ENCODE measurements at regions not wholly inside any gene's neighbourhood (a gene's known extent, or its start where the extent isn't known, plus 50 kb on each side); places are given as distances from the start of the nearest gene placed in this dataset.

DNA sequence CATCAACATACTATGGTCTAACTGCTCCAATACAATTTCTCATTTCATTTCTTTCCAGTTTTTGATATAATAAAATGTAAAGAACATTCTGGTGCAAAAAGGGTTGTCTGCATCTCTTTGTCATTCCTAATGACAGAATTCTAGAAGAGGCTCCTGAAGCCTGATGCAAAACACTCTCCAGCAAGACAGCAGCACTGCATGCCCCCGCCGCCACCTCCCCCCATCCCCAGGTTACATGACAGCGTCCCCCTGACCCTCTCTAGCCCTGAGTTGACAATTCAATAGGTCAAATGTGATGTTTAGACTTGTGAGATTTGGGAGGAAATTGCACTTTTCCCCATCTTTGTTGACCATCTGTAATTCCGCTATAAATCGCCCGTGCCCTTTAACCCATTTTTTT is 64.6 kb upstream of the C1orf21 start:
- DNase-seq (ENCODE audit: low spot score), result no peak

DNA sequence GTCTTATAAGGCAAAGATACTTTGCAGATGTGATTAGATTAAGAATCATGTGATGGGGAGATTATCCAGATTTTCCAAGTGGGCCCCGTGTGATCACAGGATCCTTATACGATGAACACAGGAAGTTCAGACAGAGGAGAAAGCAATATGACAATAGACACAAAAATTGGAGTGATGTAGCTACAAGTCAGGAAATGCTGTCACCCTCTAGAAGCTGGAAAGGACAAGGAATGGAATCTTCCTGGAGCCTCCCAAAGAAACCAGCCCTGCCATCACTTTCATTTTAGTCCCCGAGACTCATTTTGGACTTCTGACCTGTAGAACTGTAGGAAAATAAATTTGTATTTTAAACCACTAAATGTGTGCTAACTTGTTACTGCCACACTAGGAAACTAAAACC is 61.9 kb upstream of the C1orf21 start:
- DNase-seq (ENCODE audit: low spot score), result no peak

DNA sequence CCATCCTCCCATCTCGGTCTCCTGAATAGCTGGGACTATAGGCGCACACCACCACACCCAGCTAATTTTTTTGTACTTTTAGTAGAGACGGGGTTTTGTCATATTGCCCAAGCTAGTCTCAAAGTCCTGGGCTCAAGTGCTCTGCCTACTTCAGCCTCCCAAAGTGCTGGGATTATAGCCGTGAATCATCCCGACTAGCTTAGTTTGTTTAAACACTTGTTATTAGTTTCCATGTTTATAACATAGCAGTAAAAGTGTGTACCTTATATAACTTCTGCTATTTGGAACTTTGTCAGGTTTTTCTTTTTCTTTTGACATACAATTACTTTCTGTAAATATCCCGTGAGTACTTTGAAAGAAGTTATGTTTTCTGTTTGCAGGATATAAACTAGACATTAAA is 60.6 kb upstream of the C1orf21 start:
- no peak for DNase-seq (ENCODE audit: low spot score)

DNA sequence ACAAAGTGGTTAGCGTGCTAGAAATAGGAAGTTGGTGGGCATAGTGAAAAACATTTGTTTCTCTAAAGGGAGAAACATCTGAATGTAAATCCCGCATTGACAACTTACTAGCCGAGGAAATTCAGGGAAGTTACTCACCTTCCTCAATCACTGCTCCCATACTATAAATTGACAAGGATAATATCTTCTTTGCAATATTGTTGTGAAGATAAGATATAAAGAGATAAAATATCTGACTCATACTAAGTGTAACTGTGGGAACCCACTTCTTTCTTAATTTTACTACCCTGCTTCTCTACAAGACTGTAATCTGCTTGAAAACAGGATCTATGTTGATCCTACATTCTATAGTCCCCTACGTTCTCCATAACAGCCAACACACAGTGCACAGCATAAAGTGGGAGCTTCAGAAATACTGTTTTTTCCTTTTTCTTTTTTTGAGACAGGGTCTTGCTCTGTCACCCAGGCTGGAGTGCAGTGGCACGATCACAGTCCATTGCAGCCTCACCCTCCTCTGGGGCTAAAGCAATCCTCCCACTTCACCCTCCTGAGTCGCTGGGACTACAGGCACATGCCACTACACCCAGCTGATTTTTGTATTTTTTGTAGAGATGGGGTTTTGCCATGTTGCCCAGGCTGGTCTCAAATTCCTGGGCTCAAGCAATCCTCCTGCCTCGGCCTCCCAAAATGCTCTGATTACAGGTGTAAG is 57.4 kb upstream of the C1orf21 start:
- no peak for DNase-seq (ENCODE audit: low spot score)

DNA sequence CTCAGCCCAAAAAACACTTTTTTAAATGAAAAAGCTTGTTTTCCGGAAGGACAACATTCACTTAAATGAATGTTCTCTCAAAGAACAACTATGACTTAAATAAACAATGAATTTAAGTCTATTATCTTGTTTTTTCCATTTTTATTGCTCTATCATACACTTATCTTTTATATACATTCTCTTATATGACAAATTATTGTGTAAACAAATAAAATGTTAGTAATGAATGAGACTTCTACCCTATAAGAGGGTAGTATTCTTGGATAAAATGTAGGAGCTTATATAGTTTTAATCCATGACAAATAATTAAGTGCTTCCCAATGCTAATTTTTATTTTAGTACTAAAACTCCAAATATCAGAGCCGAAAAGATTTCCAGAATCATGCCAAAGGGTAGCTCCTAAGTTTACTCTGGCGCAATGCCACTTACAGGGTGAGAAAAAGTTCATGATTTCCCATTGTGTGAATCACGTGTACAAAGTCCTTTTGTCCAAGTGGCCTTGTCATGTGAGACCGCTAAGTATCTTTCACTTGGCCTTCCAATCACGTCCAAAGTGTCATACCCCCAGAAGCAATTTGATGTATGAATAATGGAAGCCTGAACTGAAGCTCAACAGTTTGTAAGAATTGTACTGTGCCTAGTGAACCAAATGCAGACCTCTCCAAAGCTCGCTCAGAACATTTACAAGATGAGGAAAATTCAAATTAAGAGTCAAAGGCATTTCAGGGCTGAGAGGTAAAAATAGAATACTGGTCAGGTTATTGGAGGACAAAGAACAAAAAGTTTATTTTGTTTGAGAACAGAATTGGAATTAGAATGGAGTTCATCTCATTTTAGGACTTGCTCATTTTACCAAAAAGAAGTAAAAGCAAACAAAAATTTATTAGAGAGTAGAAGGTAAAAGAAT is 56.6 kb upstream of the C1orf21 start:
- DNase-seq (ENCODE audit: low spot score), result peak; percentile 31

DNA sequence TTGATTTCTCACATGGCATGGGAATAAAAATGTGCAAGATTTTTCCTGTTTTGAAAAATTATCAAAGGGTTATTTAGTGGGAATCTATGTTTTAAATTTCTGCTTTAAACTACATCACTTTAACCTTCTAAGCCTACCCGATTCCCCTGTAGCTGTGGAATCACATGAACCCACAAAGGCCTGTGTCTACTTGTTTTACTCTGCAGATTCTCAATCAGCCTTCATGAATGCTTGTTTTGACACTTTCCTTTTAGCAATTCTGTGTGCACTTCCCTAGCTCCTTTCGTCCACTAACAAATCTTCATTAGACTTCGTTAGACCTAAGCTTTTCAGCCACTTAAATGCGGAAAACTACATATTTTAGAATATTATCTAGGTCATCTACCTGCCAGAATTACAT is 56.0 kb upstream of the C1orf21 start:
- DNase-seq (ENCODE audit: low spot score), result no peak

Measured in kidney tubule cell (primary cell).